Caco-2 (cell line): ENCODE measurements at regions not wholly inside any gene's neighbourhood (a gene's known extent, or its start where the extent isn't known, plus 50 kb on each side); places are given as distances from the start of the nearest gene placed in this dataset.

Experiments
- BruUV-seq: library from RNA; stranded (reverse); fragments of 400-500 nt; replicated peaks from 2 replicates; lab custom pipeline; 2021; lab: Mats Ljungman, UMichigan
- CTCF ChIA-PET: fragments of 300-600 bp; sonication (Branson Sonifier 250); formaldehyde crosslinking; loops from one replicate; lab custom pipeline; 2022; ENCODE audit warnings: antibody characterized with exemption; lab: Charles Lee
- POLR2A ChIA-PET: fragments of 300-600 bp; sonication (Branson Sonifier 250); formaldehyde crosslinking; loops from one replicate; lab custom pipeline; 2022; ENCODE audit warnings: antibody characterized with exemption; lab: Charles Lee
- DNase-seq, 2 experiments: peaks; one replicate each; pipeline versions ENCODE4 v3.0.0 to v3.0.0-alpha.2; 2020 to 2022
- H3K27me3 ChIP-seq: replicated peaks from 2 replicates; pipeline ENCODE4 v1.6.0; 2011; ENCODE audit warnings: low read length; ENCODE audit not compliant: control insufficient read depth, insufficient read depth
- H3K36me3 ChIP-seq: 2 replicates; pipeline ENCODE4 v1.5.1; 2011; ENCODE audit warnings: low read length; ENCODE audit not compliant: control insufficient read depth, insufficient read depth
- H3K4me1 ChIP-seq: fragments of 250-450 bp; sonication (Bioruptor Pico); 2 replicates; pipeline ENCODE4 v1.5.1; 2020; ENCODE audit warnings: mild to moderate bottlenecking
- H3K4me3 ChIP-seq: 2 replicates; pipeline ENCODE4 v1.5.1; 2011; ENCODE audit warnings: low read depth, mild to moderate bottlenecking, control low read depth, low read length
- H3K9me3 ChIP-seq: fragments of 250-450 bp; sonication (Bioruptor Pico); 2 replicates; pipeline ENCODE4 v1.5.1; 2020; ENCODE audit warnings: mild to moderate bottlenecking, moderate library complexity
- H3K27ac Mint-ChIP-seq: one replicate; pipeline ENCODE4 v1.8.0; 2022; ENCODE audit warnings: mixed read lengths; ENCODE audit not compliant: unreplicated experiment
- H3K27me3 Mint-ChIP-seq: one replicate; pipeline ENCODE4 v1.8.0; 2022; ENCODE audit warnings: mixed read lengths; ENCODE audit not compliant: insufficient read depth, unreplicated experiment
- H3K36me3 Mint-ChIP-seq: one replicate; pipeline ENCODE4 v1.8.0; 2022; ENCODE audit warnings: mild to moderate bottlenecking, mixed read lengths; ENCODE audit not compliant: insufficient read depth, unreplicated experiment
- H3K4me1 Mint-ChIP-seq: one replicate; pipeline ENCODE4 v1.8.0; 2022; ENCODE audit warnings: low read depth, mixed read lengths; ENCODE audit not compliant: unreplicated experiment
- H3K4me3 Mint-ChIP-seq: one replicate; pipeline ENCODE4 v1.8.0; 2022; ENCODE audit warnings: mild to moderate bottlenecking, moderate library complexity, mixed read lengths; ENCODE audit not compliant: unreplicated experiment
- H3K9me3 Mint-ChIP-seq: one replicate; pipeline ENCODE4 v1.8.0; 2022; ENCODE audit warnings: mixed read lengths; ENCODE audit not compliant: unreplicated experiment
- intact Hi-C: fragments of 100-400 bp; cut with micrococcal nuclease; formaldehyde crosslinking; loops from one replicate; pipeline ENCODE4 v1.10.0; 2022; ENCODE audit not compliant: unreplicated experiment
- TF ChIP-seq, protein P1 (sequence below), 2 experiments: fragments of 200-600 bp in 1 of 2; IDR thresholded peaks; 1 replicate in 1 of 2; 2 replicates in 1 of 2; pipeline versions ENCODE4 v1.5.1 to v1.8.0; 2011 to 2022; ENCODE audit warnings: antibody characterized with exemption in 1 of 2, control low read depth in 1 of 2, inconsistent platforms in 1 of 2, low read depth in 1 of 2, low read length in 1 of 2, mild to moderate bottlenecking in 1 of 2, moderate library complexity in 1 of 2; ENCODE audit not compliant: insufficient read depth in 1 of 2, severe bottlenecking in 1 of 2, unreplicated experiment in 1 of 2

GRCh38 chr20:63085151-63085861, 78.5 kb upstream of the BHLHE23 start:
- Mint-ChIP-seq H3K27ac (no peak overlapping the region), H3K4me1 (no peaks in the 10 kb centered on the region), H3K9me3 (no peaks in the 10 kb centered on the region), H3K4me3 (no peak overlapping the region), H3K27me3 (peaks cover 28% of the 10 kb centered on the region), H3K36me3 (no peaks in the 10 kb centered on the region)
- no TSS peak for BruUV-seq
- Histone ChIP-seq H3K4me1 (peaks cover 6% of the 10 kb centered on the region; the same call in 1 of the 2 replicates), H3K27me3 (no peaks in the 10 kb centered on the region; the same call in none of the 2 replicates), H3K36me3 (no peaks in the 10 kb centered on the region), H3K4me3 (no peak overlapping the region), H3K9me3 (peaks cover 3% of the 10 kb centered on the region; the same call in 1 of the 2 replicates)
- peak in 1 of 2 experiments; percentile 41 for DNase-seq
- intact Hi-C loops, result no loop called here
- ChIA-PET POLR2A (no interaction called here), CTCF (interaction anchor here (0.7 kb wide), 1 partner anchor 85 kb away, joined by 3 read pairs; no protein-coding TSS in a partner anchor)
- TF ChIP-seq, protein P1, sequence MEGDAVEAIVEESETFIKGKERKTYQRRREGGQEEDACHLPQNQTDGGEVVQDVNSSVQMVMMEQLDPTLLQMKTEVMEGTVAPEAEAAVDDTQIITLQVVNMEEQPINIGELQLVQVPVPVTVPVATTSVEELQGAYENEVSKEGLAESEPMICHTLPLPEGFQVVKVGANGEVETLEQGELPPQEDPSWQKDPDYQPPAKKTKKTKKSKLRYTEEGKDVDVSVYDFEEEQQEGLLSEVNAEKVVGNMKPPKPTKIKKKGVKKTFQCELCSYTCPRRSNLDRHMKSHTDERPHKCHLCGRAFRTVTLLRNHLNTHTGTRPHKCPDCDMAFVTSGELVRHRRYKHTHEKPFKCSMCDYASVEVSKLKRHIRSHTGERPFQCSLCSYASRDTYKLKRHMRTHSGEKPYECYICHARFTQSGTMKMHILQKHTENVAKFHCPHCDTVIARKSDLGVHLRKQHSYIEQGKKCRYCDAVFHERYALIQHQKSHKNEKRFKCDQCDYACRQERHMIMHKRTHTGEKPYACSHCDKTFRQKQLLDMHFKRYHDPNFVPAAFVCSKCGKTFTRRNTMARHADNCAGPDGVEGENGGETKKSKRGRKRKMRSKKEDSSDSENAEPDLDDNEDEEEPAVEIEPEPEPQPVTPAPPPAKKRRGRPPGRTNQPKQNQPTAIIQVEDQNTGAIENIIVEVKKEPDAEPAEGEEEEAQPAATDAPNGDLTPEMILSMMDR (IDR thresholded peaks at IDR 0.05; ENCODE audit: insufficient read depth in 1 of 2, low read depth in 1 of 2, low read length in 1 of 2, severe bottlenecking in 1 of 2, unreplicated experiment in 1 of 2), result no peak

DNA sequence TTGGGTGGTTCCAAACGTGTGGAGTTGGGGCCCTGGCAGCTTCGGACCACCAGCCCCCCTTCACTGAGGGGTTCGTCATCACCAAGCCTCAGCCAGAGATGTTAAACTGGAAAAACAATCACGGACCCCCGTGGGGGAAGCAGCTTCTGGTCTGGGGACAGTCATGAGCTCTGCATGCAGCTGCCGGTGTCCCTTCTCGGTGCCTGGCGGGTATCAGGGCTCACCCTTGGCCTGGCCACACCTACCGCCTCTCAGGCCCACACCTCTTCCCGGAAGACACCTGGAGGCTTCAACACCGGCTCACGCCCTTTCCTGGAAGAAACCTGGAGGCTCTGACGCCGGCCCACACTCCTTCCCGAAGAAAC, 77.8 kb upstream of the BHLHE23 start:
- no peak overlapping the region for H3K27ac Mint-ChIP-seq
- DNase-seq, result peak in 1 of 2 experiments; percentile 68
- H3K36me3 Mint-ChIP-seq, result no peaks in the 10 kb centered on the region
- TF ChIP-seq, protein P1 (IDR thresholded peaks at IDR 0.05; ENCODE audit: insufficient read depth in 1 of 2, low read depth in 1 of 2, low read length in 1 of 2, severe bottlenecking in 1 of 2, unreplicated experiment in 1 of 2), result no peak
- intact Hi-C loops, result no loop called here
- ChIA-PET POLR2A (no interaction called here), CTCF (no interaction called here)
- H3K27me3 Mint-ChIP-seq, result peaks cover 28% of the 10 kb centered on the region
- BruUV-seq, result no TSS peak
- Histone ChIP-seq H3K36me3 (no peaks in the 10 kb centered on the region), H3K4me3 (no peak overlapping the region), H3K9me3 (peaks cover 3% of the 10 kb centered on the region; the same call in 1 of the 2 replicates), H3K27me3 (no peaks in the 10 kb centered on the region; the same call in none of the 2 replicates), H3K4me1 (peaks cover 6% of the 10 kb centered on the region; the same call in 1 of the 2 replicates)
- H3K4me3 Mint-ChIP-seq, result no peak overlapping the region
- no peaks in the 10 kb centered on the region for H3K9me3 Mint-ChIP-seq
- no peaks in the 10 kb centered on the region for H3K4me1 Mint-ChIP-seq

GRCh38 chr20:63083831-63084562, 77.2 kb upstream of the BHLHE23 start:
- intact Hi-C loops, result loop anchor here (2.0 kb wide), 1 partner anchor 29 kb away; no protein-coding TSS in a partner anchor
- no peaks in the 10 kb centered on the region for H3K9me3 Mint-ChIP-seq
- no peak overlapping the region for H3K4me3 Mint-ChIP-seq
- peak in 1 of 2 experiments; percentile 61 for DNase-seq
- BruUV-seq, result no TSS peak
- CTCF ChIA-PET, result interaction anchor here (1.0 kb wide), 1 partner anchor 89 kb away, joined by 3 read pairs; no protein-coding TSS in a partner anchor
- Histone ChIP-seq H3K27me3 (no peaks in the 10 kb centered on the region; the same call in none of the 2 replicates), H3K36me3 (no peaks in the 10 kb centered on the region), H3K4me3 (no peak overlapping the region), H3K4me1 (peaks cover 6% of the 10 kb centered on the region; the same call in 1 of the 2 replicates), H3K9me3 (peaks cover 5% of the 10 kb centered on the region)
- H3K36me3 Mint-ChIP-seq, result no peaks in the 10 kb centered on the region
- TF ChIP-seq, protein P1 (IDR thresholded peaks at IDR 0.05; ENCODE audit: insufficient read depth in 1 of 2, low read depth in 1 of 2, low read length in 1 of 2, severe bottlenecking in 1 of 2, unreplicated experiment in 1 of 2), result no peak
- no peak overlapping the region for H3K27ac Mint-ChIP-seq
- POLR2A ChIA-PET, result no interaction called here
- peaks cover 24% of the 10 kb centered on the region for H3K27me3 Mint-ChIP-seq
- no peaks in the 10 kb centered on the region for H3K4me1 Mint-ChIP-seq
